ENCODE measurements at regions not wholly inside any gene's neighbourhood (a gene's known extent, or its start where the extent isn't known, plus 50 kb on each side); places are given as distances from the start of the nearest gene placed in this dataset.

DNA sequence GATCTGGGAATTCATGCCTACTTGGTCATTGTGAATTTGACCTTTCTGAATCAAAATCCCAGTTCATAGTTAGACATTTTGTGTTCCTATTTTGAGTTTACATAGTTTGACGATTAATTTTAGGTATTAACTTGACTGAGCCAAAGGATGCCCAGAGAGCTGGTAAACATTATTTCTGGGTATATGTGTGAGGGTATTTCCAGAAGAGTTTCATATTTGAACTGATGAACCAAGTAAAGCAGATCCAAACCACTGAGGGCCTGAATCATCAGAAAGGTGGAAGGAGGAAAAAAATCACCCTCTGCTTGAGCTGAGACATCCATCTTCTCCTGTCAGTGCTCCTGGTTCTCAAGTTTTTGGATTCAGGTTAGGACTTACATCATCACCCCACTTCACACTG, 116.6 kb downstream of the CYSLTR2 start:
- Histone ChIP-seq H3K27ac (ENCODE audit: low read length) (no peak overlapping the region), H2AFZ (ENCODE audit: low read depth, low read length) (no peak overlapping the region), H3K9ac (ENCODE audit: low read length) (no peak overlapping the region), H3K4me2 (ENCODE audit: low read length) (no peak overlapping the region), H3K79me2 (replicated peaks; ENCODE audit: insufficient read depth, low read length) (no peaks in the 10 kb centered on the region), H3K9me3 (ENCODE audit: low read length) (peaks cover 2% of the 10 kb centered on the region), H3K9me2 (ENCODE audit: insufficient read depth, low read length) (no peaks in the 10 kb centered on the region), H4K20me1 (ENCODE audit: insufficient read depth) (no peaks in the 10 kb centered on the region), H3F3A (ENCODE audit: insufficient read depth, low read length, poor library complexity, severe bottlenecking) (no peaks in the 10 kb centered on the region), H3K27me3 (ENCODE audit: insufficient read depth, low read depth, low read length) (no peaks in the 10 kb centered on the region), H3K36me3 (ENCODE audit: insufficient read depth, low read length) (no peaks in the 10 kb centered on the region), H3K4me3 (ENCODE audit: low read length) (no peak overlapping the region)
- no peak for TF ChIP-seq POLR2AphosphoS5 (IDR thresholded peaks at IDR 0.05)
- TF ChIP-seq, protein P1, sequence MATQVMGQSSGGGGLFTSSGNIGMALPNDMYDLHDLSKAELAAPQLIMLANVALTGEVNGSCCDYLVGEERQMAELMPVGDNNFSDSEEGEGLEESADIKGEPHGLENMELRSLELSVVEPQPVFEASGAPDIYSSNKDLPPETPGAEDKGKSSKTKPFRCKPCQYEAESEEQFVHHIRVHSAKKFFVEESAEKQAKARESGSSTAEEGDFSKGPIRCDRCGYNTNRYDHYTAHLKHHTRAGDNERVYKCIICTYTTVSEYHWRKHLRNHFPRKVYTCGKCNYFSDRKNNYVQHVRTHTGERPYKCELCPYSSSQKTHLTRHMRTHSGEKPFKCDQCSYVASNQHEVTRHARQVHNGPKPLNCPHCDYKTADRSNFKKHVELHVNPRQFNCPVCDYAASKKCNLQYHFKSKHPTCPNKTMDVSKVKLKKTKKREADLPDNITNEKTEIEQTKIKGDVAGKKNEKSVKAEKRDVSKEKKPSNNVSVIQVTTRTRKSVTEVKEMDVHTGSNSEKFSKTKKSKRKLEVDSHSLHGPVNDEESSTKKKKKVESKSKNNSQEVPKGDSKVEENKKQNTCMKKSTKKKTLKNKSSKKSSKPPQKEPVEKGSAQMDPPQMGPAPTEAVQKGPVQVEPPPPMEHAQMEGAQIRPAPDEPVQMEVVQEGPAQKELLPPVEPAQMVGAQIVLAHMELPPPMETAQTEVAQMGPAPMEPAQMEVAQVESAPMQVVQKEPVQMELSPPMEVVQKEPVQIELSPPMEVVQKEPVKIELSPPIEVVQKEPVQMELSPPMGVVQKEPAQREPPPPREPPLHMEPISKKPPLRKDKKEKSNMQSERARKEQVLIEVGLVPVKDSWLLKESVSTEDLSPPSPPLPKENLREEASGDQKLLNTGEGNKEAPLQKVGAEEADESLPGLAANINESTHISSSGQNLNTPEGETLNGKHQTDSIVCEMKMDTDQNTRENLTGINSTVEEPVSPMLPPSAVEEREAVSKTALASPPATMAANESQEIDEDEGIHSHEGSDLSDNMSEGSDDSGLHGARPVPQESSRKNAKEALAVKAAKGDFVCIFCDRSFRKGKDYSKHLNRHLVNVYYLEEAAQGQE (IDR thresholded peaks at IDR 0.05; ENCODE audit: borderline replicate concordance): no peak

DNA sequence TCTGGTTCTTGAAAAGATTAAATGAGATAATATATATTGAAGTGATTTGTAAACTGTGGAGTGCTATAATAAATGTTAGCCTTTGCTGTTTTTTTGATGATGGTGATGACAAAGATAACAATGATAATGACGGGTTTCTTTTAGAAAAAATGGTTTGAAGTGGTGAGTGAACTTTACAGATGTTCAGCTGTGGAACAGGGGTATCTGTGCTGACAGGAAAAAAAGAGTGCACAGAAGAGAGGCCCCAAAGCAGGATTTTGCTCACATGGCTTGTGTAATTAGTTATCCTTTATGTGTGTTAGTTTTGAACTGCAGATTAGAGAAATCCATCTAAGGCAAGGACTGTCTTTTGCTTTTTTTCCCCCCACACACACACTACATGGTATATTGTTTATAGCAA, 119.2 kb downstream of the CYSLTR2 start:
- no peaks in the 10 kb centered on the region for H3K9me3 ChIP-seq (ENCODE audit: low read length)
- H3K36me3 ChIP-seq (ENCODE audit: insufficient read depth, low read length): no peaks in the 10 kb centered on the region
- H3K9me2 ChIP-seq (ENCODE audit: insufficient read depth, low read length): no peaks in the 10 kb centered on the region
- H3K4me2 ChIP-seq (ENCODE audit: low read length): no peak overlapping the region
- no peaks in the 10 kb centered on the region for H4K20me1 ChIP-seq (ENCODE audit: insufficient read depth)
- no peaks in the 10 kb centered on the region for H3F3A ChIP-seq (ENCODE audit: insufficient read depth, low read length, poor library complexity, severe bottlenecking)
- TF ChIP-seq, protein P2, sequence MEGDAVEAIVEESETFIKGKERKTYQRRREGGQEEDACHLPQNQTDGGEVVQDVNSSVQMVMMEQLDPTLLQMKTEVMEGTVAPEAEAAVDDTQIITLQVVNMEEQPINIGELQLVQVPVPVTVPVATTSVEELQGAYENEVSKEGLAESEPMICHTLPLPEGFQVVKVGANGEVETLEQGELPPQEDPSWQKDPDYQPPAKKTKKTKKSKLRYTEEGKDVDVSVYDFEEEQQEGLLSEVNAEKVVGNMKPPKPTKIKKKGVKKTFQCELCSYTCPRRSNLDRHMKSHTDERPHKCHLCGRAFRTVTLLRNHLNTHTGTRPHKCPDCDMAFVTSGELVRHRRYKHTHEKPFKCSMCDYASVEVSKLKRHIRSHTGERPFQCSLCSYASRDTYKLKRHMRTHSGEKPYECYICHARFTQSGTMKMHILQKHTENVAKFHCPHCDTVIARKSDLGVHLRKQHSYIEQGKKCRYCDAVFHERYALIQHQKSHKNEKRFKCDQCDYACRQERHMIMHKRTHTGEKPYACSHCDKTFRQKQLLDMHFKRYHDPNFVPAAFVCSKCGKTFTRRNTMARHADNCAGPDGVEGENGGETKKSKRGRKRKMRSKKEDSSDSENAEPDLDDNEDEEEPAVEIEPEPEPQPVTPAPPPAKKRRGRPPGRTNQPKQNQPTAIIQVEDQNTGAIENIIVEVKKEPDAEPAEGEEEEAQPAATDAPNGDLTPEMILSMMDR (IDR thresholded peaks at IDR 0.05; ENCODE audit: poor library complexity, severe bottlenecking): no peak
- TF ChIP-seq TAF1 (IDR thresholded peaks at IDR 0.05; ENCODE audit: low read depth) (no peak), SMC3 (conservative IDR thresholded peaks at IDR 0.05; ENCODE audit: poor library complexity) (no peak), RAD21 (conservative IDR thresholded peaks at IDR 0.05) (no peak)
- TF ChIP-seq, protein P1 (IDR thresholded peaks at IDR 0.05; ENCODE audit: borderline replicate concordance): no peak
- no peaks in the 10 kb centered on the region for H3K27me3 ChIP-seq (ENCODE audit: insufficient read depth, low read depth, low read length)
- H3K79me2 ChIP-seq (replicated peaks; ENCODE audit: insufficient read depth, low read length): no peaks in the 10 kb centered on the region
- H3K27ac ChIP-seq (ENCODE audit: low read length): no peak overlapping the region
- no peak overlapping the region for H3K4me3 ChIP-seq (ENCODE audit: low read length)
- no peak overlapping the region for H2AFZ ChIP-seq (ENCODE audit: low read depth, low read length)
- H3K9ac ChIP-seq (ENCODE audit: low read length): no peak overlapping the region

Data from neural cell (in vitro differentiated cells).